Esophagus muscularis mucosa (tissue), 4 donors: ENCODE measurements at regions not wholly inside any gene's neighbourhood (a gene's known extent, or its start where the extent isn't known, plus 50 kb on each side); places are given as distances from the start of the nearest gene placed in this dataset.

Experiments used
- DNase-seq: peaks from one replicate; pipeline ENCODE4 v3.0.0-alpha.2; 2017; ENCODE audit errors: extremely low spot score
- H3K27ac ChIP-seq, 4 donors: fragments of 200-600 bp; sonication (generic); replicated peaks in 1 of 4; 1 replicate in 3 of 4; 2 replicates in 1 of 4; pipeline ENCODE4 v1.5.1; 2016 to 2019; ENCODE audit warnings: mild to moderate bottlenecking in 1 of 4
- H3K27me3 ChIP-seq, 4 donors: fragments of 200-600 bp; sonication (generic); one replicate each; pipeline versions ENCODE4 v1.5.1 to v1.6.0; 2016 to 2019
- H3K36me3 ChIP-seq, 4 donors: fragments of 200-600 bp; sonication (generic); one replicate each; pipeline ENCODE4 v1.5.1; 2016 to 2019
- H3K4me1 ChIP-seq, 4 donors: fragments of 200-600 bp; sonication (generic); one replicate each; pipeline ENCODE4 v1.5.1; 2016 to 2019
- H3K4me3 ChIP-seq, 4 donors: fragments of 200-600 bp; sonication (generic); 1 replicate in 2 of 4; 2 replicates in 2 of 4; pipeline ENCODE4 v1.5.1; 2016 to 2019; ENCODE audit warnings: mild to moderate bottlenecking in 4 of 4, moderate library complexity in 1 of 4
- H3K9me3 ChIP-seq, 4 donors: fragments of 200-600 bp; sonication (generic); 1 replicate in 3 of 4; 2 replicates in 1 of 4; pipeline ENCODE4 v1.5.1; 2016 to 2019
- EP300 ChIP-seq: sonication (generic); formaldehyde crosslinking; IDR thresholded peaks from one replicate; pipeline ENCODE4 v1.6.1; 2017; ENCODE audit warnings: antibody characterized with exemption
- POLR2A ChIP-seq: fragments of 450-650 bp; IDR thresholded peaks from one replicate; pipeline ENCODE4 v1.6.1; 2017; ENCODE audit warnings: antibody characterized with exemption, moderate library complexity, mild to moderate bottlenecking, low read depth
- POLR2AphosphoS5 ChIP-seq, 2 donors: sonication (generic); formaldehyde crosslinking; IDR thresholded peaks; one replicate each; pipeline ENCODE4 v1.6.1; 2017; ENCODE audit warnings: antibody characterized with exemption in 2 of 2
- WGBS: methylation state at CpG from one replicate; pipeline ENCODE4 v1.1.5; 2018; 5-methylcytosine and 5-hydroxymethylcytosine counted together
- intact Hi-C: fragments of 100-400 bp; cut with DNase I; formaldehyde crosslinking; loops from one replicate; pipeline ENCODE4 v1.15.1; 2023
- TF ChIP-seq, protein P1 (sequence below), 3 experiments: fragments of 200-600 bp in 2 of 3; fragments of 450-650 bp in 1 of 3; sonication (generic) in 2 of 3; IDR thresholded peaks; one replicate each; pipeline ENCODE4 v1.5.1; 2017 to 2019; ENCODE audit warnings: antibody characterized with exemption in 3 of 3, mild to moderate bottlenecking in 2 of 3, moderate library complexity in 1 of 3

- Histone ChIP-seq H3K27me3 (no peaks in the 10 kb centered on the region), H3K4me3 (no peak overlapping the region), H3K9me3 (no peaks in the 10 kb centered on the region), H3K4me1 (no peaks in the 10 kb centered on the region), H3K36me3 (no peaks in the 10 kb centered on the region), H3K27ac (no peak overlapping the region)
- intact Hi-C loops, result no loop called here
- TF ChIP-seq EP300, result no peak
- TF ChIP-seq POLR2AphosphoS5 (IDR thresholded peaks at IDR 0.05), result no peak
- TF ChIP-seq POLR2A, result no peak
- TF ChIP-seq, protein P1, sequence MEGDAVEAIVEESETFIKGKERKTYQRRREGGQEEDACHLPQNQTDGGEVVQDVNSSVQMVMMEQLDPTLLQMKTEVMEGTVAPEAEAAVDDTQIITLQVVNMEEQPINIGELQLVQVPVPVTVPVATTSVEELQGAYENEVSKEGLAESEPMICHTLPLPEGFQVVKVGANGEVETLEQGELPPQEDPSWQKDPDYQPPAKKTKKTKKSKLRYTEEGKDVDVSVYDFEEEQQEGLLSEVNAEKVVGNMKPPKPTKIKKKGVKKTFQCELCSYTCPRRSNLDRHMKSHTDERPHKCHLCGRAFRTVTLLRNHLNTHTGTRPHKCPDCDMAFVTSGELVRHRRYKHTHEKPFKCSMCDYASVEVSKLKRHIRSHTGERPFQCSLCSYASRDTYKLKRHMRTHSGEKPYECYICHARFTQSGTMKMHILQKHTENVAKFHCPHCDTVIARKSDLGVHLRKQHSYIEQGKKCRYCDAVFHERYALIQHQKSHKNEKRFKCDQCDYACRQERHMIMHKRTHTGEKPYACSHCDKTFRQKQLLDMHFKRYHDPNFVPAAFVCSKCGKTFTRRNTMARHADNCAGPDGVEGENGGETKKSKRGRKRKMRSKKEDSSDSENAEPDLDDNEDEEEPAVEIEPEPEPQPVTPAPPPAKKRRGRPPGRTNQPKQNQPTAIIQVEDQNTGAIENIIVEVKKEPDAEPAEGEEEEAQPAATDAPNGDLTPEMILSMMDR (IDR thresholded peaks at IDR 0.05), result no peak
- DNase-seq, result no peak
- 90% methylated on average over 8 of the region's 14 CpGs for WGBS
These were observed 338.3 kb downstream of the DYSF start for GRCh38 chr2:71791501-71792135.

GRCh38 chr2:71791061-71791450 is 337.7 kb downstream of the DYSF start:
- TF ChIP-seq, protein P1 (IDR thresholded peaks at IDR 0.05), result no peak
- no peak for TF ChIP-seq POLR2A
- TF ChIP-seq POLR2AphosphoS5 (IDR thresholded peaks at IDR 0.05), result no peak
- no peak for TF ChIP-seq EP300
- Histone ChIP-seq H3K4me3 (no peak overlapping the region), H3K9me3 (no peaks in the 10 kb centered on the region), H3K27ac (no peak overlapping the region), H3K36me3 (no peaks in the 10 kb centered on the region), H3K4me1 (no peaks in the 10 kb centered on the region), H3K27me3 (no peaks in the 10 kb centered on the region)
- 85% methylated on average over 2 of the region's 2 CpGs for WGBS
- intact Hi-C loops, result no loop called here
- DNase-seq, result no peak

GRCh38 chr2:71790226-71791060 is 337.1 kb downstream of the DYSF start:
- no peaks in the 10 kb centered on the region for H3K36me3 ChIP-seq
- DNase-seq, result no peak
- no peak overlapping the region for H3K27ac ChIP-seq
- H3K4me3 ChIP-seq, result no peak overlapping the region
- WGBS, result 88% methylated on average over 9 of the region's 11 CpGs
- H3K9me3 ChIP-seq, result no peaks in the 10 kb centered on the region
- TF ChIP-seq EP300, result no peak
- TF ChIP-seq POLR2A, result no peak
- TF ChIP-seq, protein P1 (IDR thresholded peaks at IDR 0.05), result no peak
- TF ChIP-seq POLR2AphosphoS5 (IDR thresholded peaks at IDR 0.05), result no peak
- H3K4me1 ChIP-seq, result no peaks in the 10 kb centered on the region
- H3K27me3 ChIP-seq, result no peaks in the 10 kb centered on the region
- intact Hi-C loops, result no loop called here

GRCh38 chr2:71789556-71790204 is 336.3 kb downstream of the DYSF start:
- Histone ChIP-seq H3K27me3 (no peaks in the 10 kb centered on the region), H3K4me1 (peaks cover 0 to 4% (median 0%) of the 10 kb centered on the region in 4 donors), H3K36me3 (no peaks in the 10 kb centered on the region), H3K27ac (no peak overlapping the region), H3K4me3 (no peak overlapping the region), H3K9me3 (no peaks in the 10 kb centered on the region)
- 89% methylated on average over 14 of the region's 14 CpGs for WGBS
- intact Hi-C loops, result no loop called here
- TF ChIP-seq POLR2A (no peak), EP300 (no peak), POLR2AphosphoS5 (IDR thresholded peaks at IDR 0.05) (no peak)
- TF ChIP-seq, protein P1 (IDR thresholded peaks at IDR 0.05), result no peak
- DNase-seq, result no peak
